ENCODE measurements at regions not wholly inside any gene's neighbourhood (a gene's known extent, or its start where the extent isn't known, plus 50 kb on each side); places are given as distances from the start of the nearest gene placed in this dataset.

GRCh38 chr6:44059359-44060346 is 67.6 kb downstream of the MRPL14 start:
- ChIA-PET POLR2A (no interaction called here), CTCF (no interaction called here)
- no peak for DNase-seq (ENCODE audit: extremely low spot score)
- TF ChIP-seq BHLHE40 (IDR thresholded peaks at IDR 0.05; ENCODE audit: borderline replicate concordance), result no peak

GRCh38 chr6:44058617-44059358 is 68.5 kb downstream of the MRPL14 start:
- DNase-seq (ENCODE audit: extremely low spot score), result no peak
- ChIA-PET CTCF (interaction anchor here (0.6 kb wide), 1 partner anchor 565 kb away, joined by 4 read pairs; no protein-coding TSS in a partner anchor), POLR2A (interaction anchor here (1.0 to 1.8 kb wide), 2 partner anchors 68 to 288 kb away, joined by 3 to 5 read pairs; no protein-coding TSS in a partner anchor)
- no peak for TF ChIP-seq SP1 (IDR thresholded peaks at IDR 0.05)
- no peak for TF ChIP-seq ARNT (IDR thresholded peaks at IDR 0.05)
- no peak for TF ChIP-seq HDGF (IDR thresholded peaks at IDR 0.05; ENCODE audit: borderline replicate concordance)
- TF ChIP-seq NFRKB (IDR thresholded peaks at IDR 0.05), result no peak
- no peak for TF ChIP-seq BHLHE40 (IDR thresholded peaks at IDR 0.05; ENCODE audit: borderline replicate concordance)
- TF ChIP-seq FOXM1 (IDR thresholded peaks at IDR 0.05; ENCODE audit: borderline replicate concordance), result no peak
- TF ChIP-seq TARDBP (IDR thresholded peaks at IDR 0.05), result no peak
- TF ChIP-seq FOXA1 (IDR thresholded peaks at IDR 0.05), result no peak
- TF ChIP-seq SUZ12 (IDR thresholded peaks at IDR 0.05), result no peak
- TF ChIP-seq ZNF384 (IDR thresholded peaks at IDR 0.05), result no peak
- no peak for TF ChIP-seq FOXK2 (IDR thresholded peaks at IDR 0.05)
- TF ChIP-seq L3MBTL2 (conservative IDR thresholded peaks at IDR 0.05), result no peak
- TF ChIP-seq, protein P1, sequence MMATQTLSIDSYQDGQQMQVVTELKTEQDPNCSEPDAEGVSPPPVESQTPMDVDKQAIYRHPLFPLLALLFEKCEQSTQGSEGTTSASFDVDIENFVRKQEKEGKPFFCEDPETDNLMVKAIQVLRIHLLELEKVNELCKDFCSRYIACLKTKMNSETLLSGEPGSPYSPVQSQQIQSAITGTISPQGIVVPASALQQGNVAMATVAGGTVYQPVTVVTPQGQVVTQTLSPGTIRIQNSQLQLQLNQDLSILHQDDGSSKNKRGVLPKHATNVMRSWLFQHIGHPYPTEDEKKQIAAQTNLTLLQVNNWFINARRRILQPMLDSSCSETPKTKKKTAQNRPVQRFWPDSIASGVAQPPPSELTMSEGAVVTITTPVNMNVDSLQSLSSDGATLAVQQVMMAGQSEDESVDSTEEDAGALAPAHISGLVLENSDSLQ (IDR thresholded peaks at IDR 0.05), result no peak
- no peak for TF ChIP-seq ELF4 (IDR thresholded peaks at IDR 0.05)
- TF ChIP-seq LEF1 (IDR thresholded peaks at IDR 0.05; ENCODE audit: borderline replicate concordance), result no peak
- TF ChIP-seq CTBP1 (IDR thresholded peaks at IDR 0.05; ENCODE audit: borderline replicate concordance), result no peak

- POLR2A ChIA-PET, result interaction anchor here (1.0 to 1.8 kb wide), 2 partner anchors 67 to 287 kb away, joined by 3 to 5 read pairs; no protein-coding TSS in a partner anchor
- no peak for DNase-seq (ENCODE audit: extremely low spot score)
- no peak for TF ChIP-seq ZNF384 (IDR thresholded peaks at IDR 0.05)
- no peak for TF ChIP-seq HDGF (IDR thresholded peaks at IDR 0.05; ENCODE audit: borderline replicate concordance)
- TF ChIP-seq, protein P1 (IDR thresholded peaks at IDR 0.05), result no peak
- TF ChIP-seq CTBP1 (IDR thresholded peaks at IDR 0.05; ENCODE audit: borderline replicate concordance), result no peak
- TF ChIP-seq ELF4 (IDR thresholded peaks at IDR 0.05), result no peak
- TF ChIP-seq FOXK2 (IDR thresholded peaks at IDR 0.05), result no peak
- TF ChIP-seq BHLHE40 (IDR thresholded peaks at IDR 0.05; ENCODE audit: borderline replicate concordance), result no peak
- no peak for TF ChIP-seq ARNT (IDR thresholded peaks at IDR 0.05)
- no peak for TF ChIP-seq TARDBP (IDR thresholded peaks at IDR 0.05)
- no peak for TF ChIP-seq L3MBTL2 (conservative IDR thresholded peaks at IDR 0.05)
- TF ChIP-seq SUZ12 (IDR thresholded peaks at IDR 0.05), result no peak
- CTCF ChIA-PET, result interaction anchor here (0.6 kb wide), 1 partner anchor 565 kb away, joined by 4 read pairs; no protein-coding TSS in a partner anchor
Measured at GRCh38 chr6:44057931-44058616, 69.2 kb downstream of the MRPL14 start.

- TF ChIP-seq FOXK2 (IDR thresholded peaks at IDR 0.05), result no peak
- TF ChIP-seq ARNT (IDR thresholded peaks at IDR 0.05), result no peak
- no peak for TF ChIP-seq FOXA1 (IDR thresholded peaks at IDR 0.05)
- no peak for TF ChIP-seq L3MBTL2 (conservative IDR thresholded peaks at IDR 0.05)
- TF ChIP-seq LEF1 (IDR thresholded peaks at IDR 0.05; ENCODE audit: borderline replicate concordance), result no peak
- TF ChIP-seq SP1 (IDR thresholded peaks at IDR 0.05), result no peak
- no peak for TF ChIP-seq BHLHE40 (IDR thresholded peaks at IDR 0.05; ENCODE audit: borderline replicate concordance)
- TF ChIP-seq TARDBP (IDR thresholded peaks at IDR 0.05), result no peak
- TF ChIP-seq, protein P1 (IDR thresholded peaks at IDR 0.05), result no peak
- no peak for TF ChIP-seq CTBP1 (IDR thresholded peaks at IDR 0.05; ENCODE audit: borderline replicate concordance)
- TF ChIP-seq SUZ12 (IDR thresholded peaks at IDR 0.05), result no peak
- no peak for TF ChIP-seq HDGF (IDR thresholded peaks at IDR 0.05; ENCODE audit: borderline replicate concordance)
- TF ChIP-seq NFRKB (IDR thresholded peaks at IDR 0.05), result no peak
- TF ChIP-seq ELF4 (IDR thresholded peaks at IDR 0.05), result no peak
- CTCF ChIA-PET, result no interaction called here
- no peak for DNase-seq (ENCODE audit: extremely low spot score)
- POLR2A ChIA-PET, result interaction anchor here (1.0 to 1.8 kb wide), 2 partner anchors 67 to 287 kb away, joined by 3 to 5 read pairs; no protein-coding TSS in a partner anchor
Measured at GRCh38 chr6:44057238-44057930, 69.9 kb downstream of the MRPL14 start.
